T-helper 1 cell treated with Interleukin-12 subunit alpha and Interleukin-12 subunit beta and Interleukin-4 antibody, amounts not matched to agents 30 ng/mL and 1 ng/mL, for 36 hours (primary cell): ENCODE measurements at regions not wholly inside any gene's neighbourhood (a gene's known extent, or its start where the extent isn't known, plus 50 kb on each side); places are given as distances from the start of the nearest gene placed in this dataset.

Source experiments
- intact Hi-C: fragments of 100-400 bp; cut with micrococcal nuclease; formaldehyde crosslinking; loops from one replicate; pipeline ENCODE4 v1.15.1; 2024

DNA sequence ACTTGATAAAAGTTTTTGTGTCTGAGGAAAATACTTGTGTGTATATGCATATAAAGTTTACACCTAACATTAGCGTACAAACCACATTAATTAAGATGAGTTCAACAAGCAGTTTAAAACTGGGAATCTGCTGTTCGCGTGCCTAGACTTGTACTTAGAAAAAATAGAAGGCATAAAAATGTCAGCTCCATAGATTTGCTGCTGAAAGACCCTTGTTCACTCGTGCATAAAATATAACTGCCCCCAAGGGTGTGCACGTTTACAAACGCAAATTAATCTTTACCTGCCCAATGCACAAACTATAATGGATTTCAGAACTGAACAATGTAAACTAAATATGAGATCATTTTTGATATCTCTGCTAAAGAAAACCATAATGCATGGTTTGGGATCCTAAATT, 392.3 kb upstream of the ADGRL2 start:
- intact Hi-C loops = no loop called here

DNA sequence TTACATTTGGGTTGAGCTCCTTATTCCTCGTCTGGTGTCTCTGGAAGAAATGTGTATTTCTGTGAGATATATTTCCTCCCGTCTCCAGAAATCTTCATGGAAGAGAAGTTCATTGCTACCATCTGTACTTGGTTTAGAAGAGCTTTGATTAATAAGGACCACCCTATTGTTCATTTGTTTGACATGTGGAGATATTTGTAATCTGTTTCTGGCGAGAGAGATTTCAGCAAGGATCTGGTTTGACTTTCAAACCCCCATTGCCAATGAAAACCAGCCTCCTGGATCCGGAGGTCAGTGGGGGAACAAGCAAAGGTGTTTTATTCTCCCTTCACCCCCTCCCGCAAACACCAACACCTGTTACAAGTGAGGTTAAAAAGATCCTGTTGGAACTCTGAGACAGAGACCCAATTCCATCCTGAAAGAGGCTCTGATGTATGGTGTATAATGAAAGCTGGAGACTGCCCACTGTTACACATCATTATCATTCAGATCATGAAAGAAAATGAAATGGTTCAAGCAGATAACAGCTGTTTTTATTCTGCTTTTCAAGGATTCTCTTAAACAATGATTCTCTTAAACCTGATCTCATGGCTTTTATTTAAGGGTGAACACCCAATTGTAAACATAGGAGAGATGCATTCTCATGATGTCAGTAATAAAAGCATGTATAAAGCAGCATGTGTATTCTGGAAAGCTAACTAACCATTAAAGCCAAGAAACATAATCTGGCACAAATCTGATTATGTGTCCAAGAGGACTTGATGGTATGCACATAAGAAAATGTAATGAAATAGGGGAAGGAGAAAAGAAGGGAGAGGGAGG, 393.5 kb upstream of the ADGRL2 start:
- intact Hi-C loops = no loop called here

DNA sequence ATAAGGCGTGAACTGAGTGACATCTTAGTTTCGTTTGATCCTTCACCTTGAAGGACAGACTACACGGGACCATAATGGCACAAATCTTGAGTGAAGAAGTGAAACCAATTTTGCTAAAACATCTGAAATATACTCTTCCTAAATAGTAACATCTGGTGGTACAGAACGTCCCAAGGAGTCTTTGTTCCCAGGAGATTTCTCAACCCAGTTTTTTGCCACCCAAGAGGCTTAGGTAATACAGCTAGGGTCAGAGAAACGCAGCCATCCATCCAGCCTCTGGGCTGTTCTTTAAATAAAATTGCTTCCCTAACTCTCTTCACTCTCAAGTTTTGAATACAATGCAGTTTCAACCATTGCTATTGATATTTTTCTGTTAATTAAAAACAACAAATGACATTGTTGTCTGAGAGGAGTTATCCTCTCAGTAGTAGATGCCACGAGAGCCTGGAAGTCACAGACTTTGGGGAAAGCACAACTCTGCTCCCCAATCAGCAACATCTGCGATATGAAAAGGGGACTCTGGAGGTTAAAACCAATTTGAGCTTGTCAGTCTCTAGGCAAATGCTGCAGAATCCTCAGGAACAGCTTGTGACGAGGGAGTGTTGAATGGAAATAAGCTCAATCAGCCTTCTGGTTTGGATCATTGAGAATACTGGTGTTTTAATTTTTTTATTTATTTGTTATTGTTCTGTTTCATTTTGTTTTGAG, 394.3 kb upstream of the ADGRL2 start:
- intact Hi-C loops = no loop called here

DNA sequence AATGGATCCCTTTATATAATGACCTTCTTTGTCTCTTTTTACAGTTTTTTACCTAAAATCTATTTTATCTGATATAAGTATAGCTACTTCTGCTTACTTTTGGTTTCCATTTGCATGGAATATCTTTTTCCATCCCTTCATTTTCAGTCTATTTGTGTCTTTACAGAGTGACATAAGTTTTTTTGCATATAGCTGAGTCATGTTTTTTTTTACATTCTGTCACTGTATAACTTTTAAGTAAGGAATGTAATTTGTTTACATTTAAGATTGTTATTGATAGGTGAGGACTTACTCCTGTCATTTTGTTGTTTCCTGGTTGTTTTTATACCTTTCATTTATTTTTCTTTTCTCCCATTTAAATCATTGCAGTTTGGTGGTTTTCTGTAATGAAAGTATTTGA, 402.7 kb upstream of the ADGRL2 start:
- intact Hi-C loops = no loop called here

DNA sequence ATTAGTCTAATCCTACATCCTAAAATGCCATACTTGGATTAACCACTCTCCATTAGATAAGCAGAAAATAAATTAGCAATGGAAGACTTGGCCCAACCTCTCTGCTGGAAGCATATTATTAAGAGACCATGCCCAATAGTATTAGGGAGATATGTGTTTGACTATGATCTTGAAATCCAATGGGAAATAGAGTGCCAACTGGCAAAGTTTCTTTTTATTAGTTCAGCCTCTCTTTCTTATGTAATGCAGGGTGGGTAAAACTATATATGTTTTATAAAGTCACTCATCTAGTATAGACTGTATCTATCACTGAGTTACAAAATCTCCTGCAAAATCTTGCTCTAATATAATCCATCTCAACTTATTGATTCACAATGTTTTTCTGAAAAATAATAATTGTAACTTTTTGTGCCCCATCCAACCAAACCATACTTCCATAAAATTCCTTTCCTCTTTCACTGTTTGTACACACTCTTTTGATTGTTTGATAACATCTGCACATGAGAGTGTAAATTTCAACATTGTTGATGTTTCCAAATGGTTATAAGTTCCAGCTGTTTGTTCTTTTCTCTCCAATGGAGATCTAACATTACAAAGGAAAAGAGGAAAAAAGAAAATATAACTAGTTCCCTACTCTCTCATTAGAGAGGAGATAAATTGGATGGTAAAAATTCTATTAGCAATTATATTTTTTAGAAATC, 408.1 kb upstream of the ADGRL2 start:
- intact Hi-C loops = no loop called here

DNA sequence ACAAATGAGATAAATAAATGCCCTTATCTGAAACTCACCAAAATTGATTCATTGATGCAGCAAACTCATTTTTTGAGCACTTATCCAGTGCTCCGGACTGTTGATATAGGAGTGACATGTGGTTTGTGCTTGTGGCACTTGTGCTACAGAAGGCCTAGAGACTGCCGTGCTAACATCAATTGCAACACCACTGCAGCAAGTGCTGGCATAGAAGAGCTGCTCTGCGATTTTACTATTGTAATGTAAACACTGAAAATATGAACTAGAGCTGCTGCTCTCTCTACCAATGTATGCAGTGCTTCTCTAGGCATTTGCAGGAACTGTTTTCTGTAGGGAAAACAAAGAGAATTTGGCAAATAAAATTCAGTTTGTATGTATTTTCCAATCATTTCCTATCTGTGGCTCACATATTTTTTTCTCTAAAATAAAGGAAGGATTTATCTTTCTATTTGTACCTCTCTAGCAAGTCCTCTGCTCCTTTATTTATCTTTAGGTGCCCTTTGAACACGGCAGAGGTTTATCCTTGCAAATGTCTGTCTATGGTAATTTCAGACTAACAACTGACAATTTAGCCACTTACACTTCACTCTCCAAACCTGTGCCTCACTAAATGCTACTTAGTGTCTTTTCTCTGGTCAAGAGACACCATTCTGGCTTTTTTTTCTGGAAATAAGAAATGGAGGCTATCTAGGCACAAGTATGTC, 409.5 kb upstream of the ADGRL2 start:
- intact Hi-C loops = no loop called here

DNA sequence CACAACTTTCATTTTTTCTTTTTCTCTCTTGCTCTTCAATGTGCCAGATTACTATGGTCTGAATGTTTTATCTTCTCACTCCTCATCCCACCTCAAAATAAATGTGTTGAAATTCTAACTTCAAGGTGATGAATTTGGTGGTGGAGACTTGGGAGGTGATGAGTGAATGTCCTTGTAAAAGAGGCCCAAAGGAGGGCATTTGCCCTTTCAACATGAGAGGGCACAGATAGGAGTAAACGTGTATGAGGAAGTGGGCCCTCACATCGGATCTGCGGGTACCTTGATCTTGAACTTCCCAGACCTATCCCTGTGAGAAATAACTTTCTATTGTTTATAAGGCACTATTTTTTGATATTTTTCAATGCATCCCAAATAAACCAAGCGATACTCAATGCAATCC, 412.3 kb upstream of the ADGRL2 start:
- intact Hi-C loops = no loop called here

DNA sequence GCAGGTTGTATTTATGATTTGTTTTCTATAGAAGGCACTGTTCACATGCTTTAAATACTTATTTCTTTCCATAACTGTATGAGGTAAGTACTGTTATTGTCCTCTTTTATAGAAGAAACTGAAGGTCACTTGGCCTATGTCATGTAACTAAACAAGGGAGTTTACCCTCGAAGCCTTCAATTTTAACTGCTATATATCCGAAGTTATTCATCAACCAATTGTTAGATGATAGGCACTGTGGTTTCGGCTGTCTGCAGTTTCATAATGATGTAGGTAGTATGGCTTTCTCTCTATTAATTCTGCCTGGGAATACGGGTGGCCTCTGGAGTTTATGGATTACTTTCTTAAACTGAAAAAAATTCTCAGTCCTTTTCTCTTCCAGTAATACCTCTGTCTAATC, 413.3 kb upstream of the ADGRL2 start:
- intact Hi-C loops = no loop called here

DNA sequence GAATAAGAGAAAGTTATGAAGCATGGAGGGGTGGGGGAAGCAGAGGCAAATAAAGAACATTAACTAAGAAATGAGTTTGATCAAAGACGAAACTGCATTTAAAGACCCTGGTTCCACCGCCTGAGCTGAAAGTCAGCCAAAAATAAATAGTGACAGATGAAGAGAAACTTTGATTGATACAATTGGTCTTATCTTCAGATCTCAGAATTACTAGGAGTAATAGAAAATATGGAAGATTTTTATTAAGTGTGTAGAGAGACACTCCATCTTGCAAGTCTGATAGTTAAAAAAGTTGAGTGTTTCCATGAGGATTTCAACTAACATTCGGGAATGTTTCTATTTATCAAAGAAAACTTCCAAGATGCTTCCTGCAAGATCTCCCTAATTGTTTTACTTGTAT, 418.2 kb upstream of the ADGRL2 start:
- intact Hi-C loops = no loop called here

DNA sequence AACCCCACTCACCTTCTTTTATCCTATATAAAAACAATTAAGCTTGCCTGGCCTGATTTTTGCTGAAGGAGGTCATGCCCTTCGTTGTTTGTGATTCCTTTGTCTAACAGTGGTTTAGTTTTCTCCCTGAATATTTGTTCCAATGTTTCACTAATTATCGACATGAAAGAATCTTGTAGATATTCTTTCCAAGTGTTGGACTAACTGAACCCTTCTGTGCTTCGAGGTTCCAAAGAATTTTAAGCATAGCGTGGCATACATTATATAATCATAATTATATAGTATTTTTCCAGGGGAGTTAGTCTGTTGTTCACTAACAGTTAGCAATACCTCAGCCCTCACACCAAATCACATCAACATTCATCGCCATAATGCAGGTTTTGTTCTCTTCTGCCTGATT, 418.9 kb upstream of the ADGRL2 start:
- intact Hi-C loops = no loop called here

DNA sequence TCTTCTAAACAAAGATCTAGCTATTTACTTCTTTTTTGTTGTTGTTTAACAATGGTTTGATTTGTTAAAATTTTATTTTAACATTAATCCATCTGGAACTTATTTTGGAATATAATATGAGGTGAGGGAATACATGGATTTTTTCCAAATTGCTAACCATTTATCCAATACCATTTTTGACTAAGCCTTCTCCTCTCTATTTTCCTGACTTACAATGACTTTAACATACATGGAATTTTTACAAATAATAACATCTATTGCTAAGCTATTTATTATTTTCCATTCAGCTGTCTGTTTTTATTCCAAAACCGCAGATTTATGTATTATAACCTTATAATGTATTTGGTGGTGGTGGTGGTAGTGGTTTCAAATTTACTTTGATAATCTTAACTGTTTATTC, 420.3 kb upstream of the ADGRL2 start:
- intact Hi-C loops = no loop called here

DNA sequence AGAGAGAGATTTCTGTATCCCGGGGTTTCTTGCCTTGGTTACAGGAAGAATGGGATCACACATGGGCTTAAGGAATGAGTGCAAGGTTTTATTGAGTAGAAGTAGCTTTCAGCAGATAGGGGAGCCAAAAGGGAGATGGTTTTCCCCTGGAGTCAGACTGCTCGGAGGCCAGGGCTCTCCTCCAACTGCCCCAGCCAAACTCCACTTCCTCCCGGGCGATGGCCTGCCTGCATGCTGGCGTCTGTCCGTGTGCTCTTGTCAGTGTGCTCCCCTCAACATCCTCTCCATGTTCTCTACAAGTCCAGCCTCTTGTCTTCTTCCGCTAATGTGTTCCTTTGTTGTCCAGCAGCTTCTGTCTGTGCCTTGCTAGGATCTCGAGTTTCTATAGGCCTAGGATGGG, 421.3 kb upstream of the ADGRL2 start:
- intact Hi-C loops = no loop called here

DNA sequence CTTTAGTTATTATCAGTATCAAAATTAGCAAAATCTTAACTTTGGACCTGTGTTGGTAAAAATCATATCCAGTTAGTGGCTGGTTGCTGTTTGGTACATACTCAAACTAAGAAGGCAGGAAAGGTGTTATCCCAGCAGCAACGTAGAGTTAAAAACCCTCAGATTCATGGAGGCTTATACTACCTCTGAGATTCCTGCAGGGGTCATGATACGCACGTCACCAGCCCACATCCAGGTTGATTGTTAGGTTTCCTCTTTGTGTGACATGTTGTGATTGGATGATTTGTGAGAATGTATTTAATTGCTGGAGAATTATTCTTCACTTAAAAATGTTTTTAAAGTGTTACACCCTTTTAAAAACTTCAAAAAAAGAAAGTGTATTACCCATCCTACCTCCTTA, 423.3 kb upstream of the ADGRL2 start:
- intact Hi-C loops = no loop called here

DNA sequence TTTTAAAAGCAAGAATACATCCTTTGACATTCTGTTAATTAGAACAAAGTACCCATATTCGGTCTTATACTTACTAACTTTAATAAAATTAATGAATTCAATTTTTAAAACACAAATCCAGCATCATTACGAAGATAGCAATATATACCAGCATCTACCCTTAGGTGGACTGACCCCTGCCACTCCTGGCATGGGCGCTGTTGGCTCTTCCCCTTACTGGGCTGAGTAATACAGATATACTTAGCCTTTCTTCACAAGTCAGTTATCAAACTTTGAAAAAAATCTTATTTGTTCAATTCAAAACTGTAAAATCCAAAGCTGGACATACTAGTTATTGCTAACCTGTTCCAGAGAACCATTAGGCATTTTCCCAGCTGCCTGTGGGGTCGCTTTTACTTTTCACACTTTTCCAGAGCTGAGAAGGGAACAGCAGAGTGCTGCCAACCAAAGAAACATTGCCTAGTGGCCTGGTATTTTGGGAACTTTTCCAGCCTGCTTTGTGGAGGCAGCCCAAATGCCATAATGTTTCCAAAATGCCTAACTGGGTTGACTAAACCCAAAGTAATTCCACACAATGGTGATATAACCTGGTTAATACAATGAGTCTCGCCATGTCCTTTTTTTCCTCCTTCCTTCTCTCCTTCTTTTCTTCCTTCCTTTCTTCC, 424.7 kb upstream of the ADGRL2 start:
- intact Hi-C loops = no loop called here

DNA sequence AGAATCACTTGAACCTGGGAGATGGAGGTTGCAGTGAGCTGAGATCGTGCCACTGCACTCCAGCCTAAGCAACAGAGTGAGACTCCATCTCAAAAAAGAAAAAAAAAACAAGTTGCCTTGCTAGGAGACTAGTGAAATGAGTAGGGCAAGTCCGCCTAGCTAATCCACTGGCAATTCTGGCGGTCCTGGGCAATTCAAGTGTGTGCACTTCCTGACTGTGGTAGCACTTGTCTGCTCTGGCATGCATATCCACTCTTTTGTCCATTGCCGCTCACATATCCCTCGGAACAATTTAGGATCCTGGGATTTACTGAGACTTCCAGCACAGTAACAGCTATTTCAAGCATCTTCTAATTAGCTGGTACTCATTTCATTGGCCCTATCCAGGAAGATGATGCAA, 426.3 kb upstream of the ADGRL2 start:
- intact Hi-C loops = no loop called here

DNA sequence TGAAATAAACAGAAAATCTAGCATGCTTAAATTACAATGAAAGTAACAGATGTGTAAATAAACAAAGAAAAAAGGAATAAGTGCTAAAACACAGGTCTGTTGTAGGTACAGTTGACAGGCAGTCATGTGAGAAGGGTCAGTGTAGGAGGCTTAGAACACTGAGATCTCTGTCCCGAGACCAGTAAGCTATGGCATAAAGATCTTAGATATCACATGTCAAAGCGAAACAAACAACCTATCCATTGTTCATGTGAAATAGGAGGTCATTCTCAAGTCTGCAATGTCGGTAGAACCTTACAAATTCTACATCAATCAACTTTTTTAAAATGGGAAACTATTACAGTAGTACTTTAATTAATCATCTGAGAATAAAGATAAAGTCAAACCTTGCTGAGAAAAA, 428.9 kb upstream of the ADGRL2 start:
- intact Hi-C loops = no loop called here

DNA sequence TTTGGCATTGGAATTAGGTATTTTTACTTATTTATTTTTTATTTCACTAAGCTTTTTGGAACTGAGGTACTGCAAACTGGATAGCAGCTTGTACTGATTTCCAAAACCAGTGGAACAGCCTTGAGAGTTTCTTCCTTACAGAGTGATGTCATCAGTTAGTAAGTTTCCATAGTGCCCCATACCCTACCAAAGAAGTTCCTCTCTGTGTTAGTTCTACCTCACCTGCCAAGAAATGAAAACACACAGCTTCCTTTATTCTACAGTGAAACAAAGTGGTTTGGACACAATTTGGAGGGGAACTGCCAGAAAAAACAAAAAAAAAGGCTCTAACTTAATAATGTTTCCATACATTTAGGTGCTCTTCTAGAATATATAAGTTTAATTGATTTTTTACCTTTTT, 430.9 kb upstream of the ADGRL2 start:
- intact Hi-C loops = no loop called here

DNA sequence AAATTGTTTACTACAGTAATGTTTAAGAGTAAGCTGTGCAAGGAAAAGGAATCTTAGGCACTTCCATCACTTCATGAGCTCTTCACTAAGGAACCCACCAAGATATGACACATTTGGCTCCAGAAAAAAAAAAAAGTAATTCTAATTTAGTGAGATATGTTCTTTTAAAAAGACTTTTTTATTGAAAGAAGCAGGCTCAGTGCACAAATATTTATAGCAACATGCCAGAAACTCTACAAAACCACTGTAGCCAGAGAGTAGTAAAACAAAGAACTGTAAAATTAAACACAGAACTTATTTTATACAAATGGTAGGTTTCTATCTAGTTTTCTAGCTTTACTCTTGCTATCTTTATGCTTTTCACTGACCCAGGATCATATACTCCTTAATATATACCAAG, 434.6 kb upstream of the ADGRL2 start:
- intact Hi-C loops = no loop called here

DNA sequence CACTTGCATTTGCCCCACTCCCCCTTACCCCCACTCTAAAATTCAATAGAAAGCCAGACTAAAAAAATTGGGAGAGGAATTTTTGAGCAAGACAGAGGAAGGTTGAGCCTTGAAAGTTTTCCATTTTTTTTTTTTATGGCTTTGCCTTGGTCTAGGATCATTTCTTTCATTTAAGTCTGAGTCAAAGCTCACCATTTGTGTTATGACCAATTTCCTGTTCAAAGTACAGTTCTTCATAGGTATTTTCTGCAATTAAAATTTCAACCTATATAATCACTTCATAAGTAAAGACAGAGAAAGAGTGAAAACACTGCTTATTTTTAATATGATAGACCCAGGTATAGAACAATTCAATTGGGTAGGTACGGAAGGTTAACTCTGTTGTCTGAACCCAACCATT, 436.6 kb upstream of the ADGRL2 start:
- intact Hi-C loops = no loop called here

DNA sequence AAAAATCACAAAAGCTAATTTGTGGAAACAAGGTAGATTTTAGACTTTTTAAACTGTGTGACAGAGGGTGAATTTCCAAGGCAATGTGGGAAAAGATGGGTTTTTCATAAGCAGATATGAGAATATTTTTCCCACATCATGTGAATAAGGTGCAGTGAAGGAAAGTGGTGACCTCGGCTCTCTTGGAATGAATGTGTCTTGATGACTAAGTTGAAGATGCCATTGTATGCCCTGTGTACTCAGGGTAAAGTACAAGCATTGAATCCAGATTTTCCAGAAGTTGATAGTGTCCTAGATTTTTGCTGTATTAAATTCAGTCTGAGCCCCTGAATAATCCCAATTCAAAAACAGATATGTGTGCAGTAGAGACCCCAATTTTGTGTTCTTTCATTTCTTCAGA, 442.6 kb upstream of the ADGRL2 start:
- intact Hi-C loops = no loop called here

DNA sequence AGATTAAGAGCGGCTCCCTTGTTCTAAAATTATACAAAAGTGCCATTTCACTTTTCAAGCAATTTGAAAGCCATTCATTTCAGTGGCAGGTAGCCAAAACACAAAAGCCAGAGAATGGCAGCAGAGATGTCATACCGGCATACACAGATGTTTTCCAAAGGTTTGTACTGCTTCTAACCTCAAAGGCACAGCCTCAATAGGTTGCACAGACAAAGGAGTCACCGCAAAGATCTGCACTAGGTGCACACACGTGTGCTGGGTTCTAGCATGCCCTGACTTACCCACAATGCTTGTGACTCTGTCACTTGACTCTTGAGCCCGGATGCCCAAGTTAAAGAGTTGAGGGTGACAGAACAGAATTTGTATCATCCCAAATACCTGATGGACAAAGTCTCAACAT, 448.9 kb upstream of the ADGRL2 start:
- intact Hi-C loops = no loop called here
